SK-N-MC (cell line): ENCODE measurements at regions not wholly inside any gene's neighbourhood (a gene's known extent, or its start where the extent isn't known, plus 50 kb on each side); places are given as distances from the start of the nearest gene placed in this dataset.

Source experiments
- EZH2 ChIP-seq: fragments of 200-600 bp; sonication (generic); IDR thresholded peaks from one replicate; pipeline ENCODE4 v1.6.1; 2017; ENCODE audit warnings: antibody characterized with exemption
- FOXP2 ChIP-seq: optimal IDR thresholded peaks from 2 replicates; pipeline ENCODE3; 2011; ENCODE audit warnings: mild to moderate bottlenecking, moderate library complexity; ENCODE audit not compliant: insufficient read depth; ENCODE audit errors: extremely low read length, control extremely low read depth
- POLR2AphosphoS5 ChIP-seq: IDR thresholded peaks from 2 replicates; pipeline ENCODE4 v1.6.1; 2012; ENCODE audit warnings: mild to moderate bottlenecking, low read depth, low read length, borderline replicate concordance

- no peak for TF ChIP-seq POLR2AphosphoS5
- no peak for TF ChIP-seq EZH2
- TF ChIP-seq FOXP2: no peak
Measured at GRCh38 chr3:72407766-72408165, 440.5 kb downstream of the SHQ1 start.
